PFSK-1 (cell line): ENCODE measurements at regions not wholly inside any gene's neighbourhood (a gene's known extent, or its start where the extent isn't known, plus 50 kb on each side); places are given as distances from the start of the nearest gene placed in this dataset.

Experiments used
- FOXP2 ChIP-seq: optimal IDR thresholded peaks from 2 replicates; pipeline ENCODE3; 2011; ENCODE audit warnings: borderline replicate concordance, control low read depth, inconsistent platforms; ENCODE audit not compliant: insufficient read depth; ENCODE audit errors: extremely low read length, extremely low read depth
- POLR2AphosphoS5 ChIP-seq: IDR thresholded peaks from 2 replicates; pipeline ENCODE4 v1.6.1; 2012; ENCODE audit warnings: low read depth, mild to moderate bottlenecking, control low read depth, low read length, moderate library complexity
- REST ChIP-seq, 2 experiments: IDR thresholded peaks; 2 replicates each; pipeline versions ENCODE4 v1.6.1 to v1.8.0; 2011 to 2012; ENCODE audit warnings: low read depth in 2 of 2, low read length in 2 of 2, control low read depth in 1 of 2, inconsistent platforms in 1 of 2, mild to moderate bottlenecking in 1 of 2, moderate library complexity in 1 of 2; ENCODE audit not compliant: insufficient read depth in 1 of 2
- SIN3A ChIP-seq: IDR thresholded peaks from 2 replicates; pipeline ENCODE4 v1.6.1; 2012; ENCODE audit warnings: mild to moderate bottlenecking, low read length, moderate library complexity, borderline replicate concordance; ENCODE audit not compliant: insufficient read depth
- TAF1 ChIP-seq: IDR thresholded peaks from 2 replicates; pipeline ENCODE4 v1.6.1; 2012; ENCODE audit warnings: low read length, control low read depth, borderline replicate concordance; ENCODE audit not compliant: insufficient read depth

- TF ChIP-seq POLR2AphosphoS5: no peak
- no peak for TF ChIP-seq SIN3A
- TF ChIP-seq TAF1: no peak
- no peak for TF ChIP-seq REST (IDR thresholded peaks at IDR 0.05; ENCODE audit: insufficient read depth in 1 of 2, low read depth in 2 of 2, low read length in 2 of 2)
- no peak for TF ChIP-seq FOXP2
Observed at GRCh38 chr5:152933056-152933455, 528.0 kb upstream of the NMUR2 start.
